AG10803 (cell line): ENCODE measurements at regions not wholly inside any gene's neighbourhood (a gene's known extent, or its start where the extent isn't known, plus 50 kb on each side); places are given as distances from the start of the nearest gene placed in this dataset.
"Not testable (repeated sequence)": the region's sequence is repeated elsewhere in the genome, so short reads cannot be mapped to it uniquely, and the experiment has no call there.

Experiments
- DNase-seq: peaks from one replicate; pipeline ENCODE4 v3.0.0; 2010; ENCODE audit warnings: low read depth
- H3K4me3 ChIP-seq: 2 replicates; pipeline ENCODE4 v1.5.1; 2011; ENCODE audit warnings: mild to moderate bottlenecking, low read length, control low read depth
- CTCF ChIP-seq: conservative IDR thresholded peaks from 2 replicates; pipeline ENCODE4 v1.5.1; 2011; ENCODE audit warnings: mild to moderate bottlenecking, low read length, control low read depth, inconsistent platforms

DNA sequence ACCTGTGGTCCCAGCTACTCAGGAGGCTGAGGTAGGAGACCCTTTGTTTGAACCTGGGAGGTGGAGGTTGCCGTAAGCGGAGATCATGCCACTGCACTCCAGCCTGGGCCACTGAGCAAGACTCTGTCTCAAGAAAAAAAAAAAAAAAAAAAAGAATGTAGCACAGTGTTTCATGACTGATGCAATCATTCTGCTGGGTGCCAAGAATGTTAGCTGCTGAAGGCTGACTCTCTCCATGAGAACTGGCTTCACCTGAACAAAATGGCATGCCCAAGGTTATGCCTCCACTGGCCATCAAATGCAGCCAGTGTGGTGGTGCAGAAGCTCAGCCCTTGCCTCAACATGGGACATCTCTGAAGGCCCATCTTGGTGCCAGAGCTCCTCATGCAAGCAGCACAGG is 412.1 kb downstream of the ADAM29 start:
- no peak overlapping the region for H3K4me3 ChIP-seq
- DNase-seq, result peak; percentile 48
- TF ChIP-seq CTCF, result no peak

DNA sequence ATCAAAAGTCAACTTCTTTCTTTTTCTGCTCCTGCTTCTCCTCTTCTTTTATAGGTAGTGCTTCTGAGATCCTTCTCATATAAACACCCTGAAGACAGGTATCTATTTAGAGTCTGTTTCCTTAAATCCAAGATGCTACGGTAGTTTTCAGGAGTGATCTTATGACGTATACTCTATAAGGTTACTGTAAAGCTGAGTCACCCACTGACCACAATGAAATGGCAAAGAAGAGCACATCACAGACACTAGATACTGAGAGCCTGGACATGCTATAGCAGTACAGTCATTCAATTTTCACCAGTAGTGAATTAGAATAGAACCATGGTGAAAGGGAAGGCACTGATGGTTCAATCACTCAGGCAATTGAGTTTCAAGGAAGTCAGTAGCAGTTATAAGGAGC is 412.5 kb downstream of the ADAM29 start:
- no peak for DNase-seq
- no peak overlapping the region for H3K4me3 ChIP-seq
- TF ChIP-seq CTCF, result no peak

DNA sequence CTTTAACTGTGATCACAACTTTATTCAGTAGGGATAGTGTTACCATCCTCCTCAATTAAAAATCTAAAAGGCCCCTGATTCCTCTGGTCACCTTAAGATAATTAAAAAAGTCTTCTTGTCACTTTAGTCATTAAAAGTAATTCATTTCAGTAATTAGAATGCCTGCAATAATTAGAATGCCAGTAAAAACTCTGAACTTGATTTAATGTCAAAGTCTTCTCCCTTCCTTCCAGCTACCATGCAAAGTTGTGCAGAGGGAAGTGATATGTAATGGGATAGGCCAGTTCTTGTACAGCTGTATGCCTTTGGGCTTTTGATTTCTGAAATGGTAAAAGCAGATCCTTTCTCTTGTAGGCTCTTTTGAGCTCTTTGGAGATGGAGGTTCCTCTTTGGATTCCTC is 417.2 kb downstream of the ADAM29 start:
- H3K4me3 ChIP-seq, result no peak overlapping the region
- no peak for DNase-seq
- no peak for TF ChIP-seq CTCF

GRCh38 chr4:175336570-175336969 is 418.4 kb downstream of the ADAM29 start:
- not testable (repeated sequence) for DNase-seq, H3K4me3 ChIP-seq

DNA sequence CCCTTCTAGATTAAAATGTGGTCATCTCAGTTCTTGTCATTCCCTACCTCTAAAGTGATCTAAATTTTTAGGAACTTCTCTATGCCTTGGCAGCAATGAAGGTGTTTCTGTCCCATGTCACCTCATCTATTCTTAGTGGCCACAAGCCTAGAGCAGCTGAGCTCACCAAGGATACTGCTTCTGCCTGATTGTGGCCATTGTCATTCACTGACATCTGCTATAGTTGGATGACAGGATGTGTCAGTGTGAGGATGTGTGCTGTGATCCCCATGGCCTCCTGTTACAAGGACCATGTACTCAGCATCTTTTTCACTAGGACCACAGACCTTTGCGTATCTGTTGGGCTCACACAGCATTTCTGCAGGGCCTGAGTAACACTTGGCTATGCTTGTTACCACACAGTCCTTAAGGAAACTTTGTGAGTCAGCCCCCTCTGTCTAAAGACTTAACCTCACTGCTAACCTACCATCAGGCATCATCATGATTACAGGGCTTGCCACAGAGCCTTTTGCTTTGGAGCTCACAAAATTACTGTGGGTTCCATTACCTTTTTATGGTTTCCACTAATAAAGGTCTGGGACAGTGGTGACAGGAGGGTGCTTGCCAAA is 421.0 kb downstream of the ADAM29 start:
- TF ChIP-seq CTCF, result no peak
- DNase-seq, result peak; percentile 26

GRCh38 chr4:175341203-175341755 is 423.1 kb downstream of the ADAM29 start:
- H3K4me3 ChIP-seq, result no peak overlapping the region
- TF ChIP-seq CTCF, result no peak
- DNase-seq, result no peak

More for the DNA sequence above, 421.0 kb downstream of the ADAM29 start:
- H3K4me3 ChIP-seq, result no peak overlapping the region

DNA sequence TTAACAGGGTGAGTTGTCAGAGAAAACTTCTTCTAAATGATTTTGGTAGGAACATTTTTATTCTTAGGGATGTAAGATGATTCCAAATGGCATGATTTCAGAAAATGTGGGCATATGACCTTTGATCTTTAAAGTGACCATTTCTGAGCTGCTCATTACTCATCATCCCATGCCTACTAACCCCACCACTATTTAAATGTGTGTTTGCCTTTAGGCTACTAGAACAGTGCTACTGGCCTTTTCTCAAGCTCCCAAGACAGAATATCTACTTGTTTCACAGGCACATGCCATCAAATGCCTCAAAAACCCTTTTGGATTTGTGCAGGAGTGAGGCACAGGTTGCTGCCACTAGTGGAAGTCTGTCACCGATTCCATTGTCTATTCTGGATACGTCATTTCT is 428.2 kb downstream of the ADAM29 start:
- TF ChIP-seq CTCF, result no peak
- DNase-seq, result no peak
- no peak overlapping the region for H3K4me3 ChIP-seq
